ENCODE measurements at regions not wholly inside any gene's neighbourhood (a gene's known extent, or its start where the extent isn't known, plus 50 kb on each side); places are given as distances from the start of the nearest gene placed in this dataset.

DNA sequence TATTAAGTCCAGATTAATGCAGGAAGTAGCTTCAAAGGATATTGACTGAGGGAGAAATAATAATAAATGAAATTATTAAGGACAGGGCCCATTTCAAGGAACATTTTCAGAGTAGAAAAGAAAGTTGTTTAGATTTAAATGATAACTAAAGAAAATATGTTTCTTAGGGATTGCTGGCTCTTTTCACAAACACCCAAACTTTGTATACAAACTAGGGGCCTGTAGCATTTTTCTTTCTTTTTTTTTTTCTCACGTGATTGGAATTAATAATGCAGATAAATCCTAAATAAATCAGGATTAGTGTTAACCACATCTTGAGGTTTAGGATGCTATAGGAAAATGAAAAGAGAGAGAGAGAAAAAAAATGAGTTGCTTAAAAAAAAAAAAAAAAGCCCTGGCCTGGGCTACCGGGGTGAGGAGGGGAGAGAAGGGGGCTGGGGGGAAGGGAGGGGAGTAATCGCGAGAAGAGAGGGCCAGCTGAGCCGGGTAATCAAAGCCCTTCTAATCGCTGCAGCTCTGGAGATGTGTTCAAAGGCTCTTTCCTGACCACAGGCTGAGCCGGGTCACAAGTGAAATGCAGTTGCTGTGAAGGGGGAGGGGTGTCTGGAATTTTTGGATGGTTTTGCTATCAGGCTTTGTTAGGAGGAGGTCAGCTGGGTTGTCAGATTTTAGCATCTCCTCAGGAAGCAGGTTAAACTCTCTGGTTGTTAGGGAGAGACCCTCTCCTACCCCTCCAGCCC lies 104.6 kb upstream of the ZFHX3 start:
- FAIRE-seq: no peak
- no peak for DNase-seq (ENCODE audit: insufficient read length, low spot score)

DNA sequence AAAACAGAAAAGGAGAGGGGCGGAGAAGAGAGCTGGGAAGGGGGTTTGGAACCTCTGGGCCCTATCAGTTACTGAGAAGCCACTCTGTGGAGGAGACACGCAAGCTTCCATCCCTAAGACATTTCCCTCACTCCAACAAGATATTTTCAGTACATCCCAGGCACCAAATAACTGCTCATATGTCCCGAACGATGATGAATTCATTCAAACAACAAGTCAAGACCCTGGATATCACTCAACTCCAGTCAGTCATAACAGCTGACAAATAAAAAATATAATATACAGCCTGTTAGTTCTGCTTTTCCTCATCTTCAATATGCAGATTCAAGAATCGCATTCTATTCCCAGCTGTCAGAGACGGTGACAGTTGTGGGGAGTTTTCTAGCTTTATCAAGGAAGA lies 104.0 kb upstream of the ZFHX3 start:
- DNase-seq (ENCODE audit: insufficient read length, low spot score) (no peak), FAIRE-seq (no peak)

DNA sequence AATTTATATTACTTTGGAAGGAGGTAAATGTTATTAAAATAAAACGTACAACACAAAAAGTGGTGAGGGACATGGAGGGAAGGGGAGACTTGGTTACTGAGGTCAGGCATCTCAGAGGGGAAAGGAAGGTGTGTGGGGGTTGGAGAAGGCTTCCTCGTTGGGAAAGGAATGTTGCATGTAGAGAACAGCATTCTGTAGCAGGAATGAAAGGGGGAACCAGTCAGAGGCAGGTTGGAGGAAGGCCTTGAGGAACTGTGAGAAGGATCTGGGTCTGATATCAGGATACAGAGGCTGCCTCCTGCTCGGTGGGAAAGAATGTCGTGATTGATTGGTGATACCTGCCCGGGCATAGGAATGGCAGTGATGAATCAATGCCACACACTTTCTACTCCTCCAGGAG lies 103.3 kb upstream of the ZFHX3 start:
- DNase-seq (ENCODE audit: insufficient read length, low spot score): no peak
- no peak for FAIRE-seq

DNA sequence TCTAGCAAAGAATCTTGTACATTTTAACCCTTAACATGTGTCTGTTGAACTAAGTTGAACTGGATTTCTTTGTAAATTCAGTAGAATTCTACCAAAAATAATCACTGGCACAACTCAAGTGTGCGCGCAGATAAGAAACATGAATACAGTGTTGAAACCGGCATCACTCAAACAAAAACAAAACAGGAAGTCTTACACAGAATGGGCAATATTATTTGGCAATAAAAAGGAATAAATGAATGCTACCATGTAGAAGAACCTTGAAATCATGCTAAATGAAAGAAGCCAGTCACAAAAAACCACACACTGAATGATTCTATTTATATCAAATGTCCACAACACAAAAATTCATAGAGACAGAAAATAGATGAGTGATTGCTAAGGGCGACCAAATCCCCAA lies 102.9 kb upstream of the ZFHX3 start:
- no peak for FAIRE-seq
- DNase-seq (ENCODE audit: insufficient read length, low spot score): no peak

DNA sequence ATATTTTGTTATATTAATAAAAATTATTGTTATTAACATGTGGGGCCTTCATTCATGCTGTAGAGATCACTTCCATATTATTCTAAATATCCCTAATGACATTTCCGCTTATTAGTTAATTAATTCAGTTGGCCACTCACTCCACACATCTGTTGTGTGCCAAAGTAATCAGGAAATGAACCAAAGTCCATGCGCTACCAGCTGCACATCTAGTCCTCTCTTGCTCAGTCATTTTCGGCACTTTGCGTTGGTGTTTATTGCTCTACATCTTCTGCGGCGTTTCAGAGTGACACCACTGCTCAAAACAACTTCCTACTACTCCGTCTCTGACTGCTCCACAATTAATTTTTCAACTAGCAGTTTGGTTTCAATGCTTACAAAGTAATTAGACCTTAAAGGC lies 101.4 kb upstream of the ZFHX3 start:
- no peak for DNase-seq (ENCODE audit: insufficient read length, low spot score)
- no peak for FAIRE-seq

DNA sequence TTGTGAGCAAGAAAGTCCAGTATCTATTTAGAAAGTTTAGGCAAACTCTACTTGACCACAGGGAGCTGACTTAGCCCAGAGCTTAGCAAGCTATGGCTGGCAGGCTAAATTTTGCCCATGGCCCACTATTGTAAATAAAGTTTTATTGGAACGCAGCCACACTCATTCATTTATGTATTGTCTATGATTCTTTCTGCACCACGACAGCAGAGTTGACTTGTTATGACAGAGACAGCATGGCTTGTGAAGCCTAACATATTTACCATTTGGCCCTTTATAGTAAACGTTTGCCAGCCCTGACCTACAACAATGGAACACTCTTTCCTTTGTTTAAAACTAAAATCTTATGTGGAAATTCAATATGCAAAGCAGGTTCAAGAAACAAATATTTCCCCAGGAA lies 100.0 kb upstream of the ZFHX3 start:
- DNase-seq (ENCODE audit: insufficient read length, low spot score) (no peak), FAIRE-seq (no peak)

DNA sequence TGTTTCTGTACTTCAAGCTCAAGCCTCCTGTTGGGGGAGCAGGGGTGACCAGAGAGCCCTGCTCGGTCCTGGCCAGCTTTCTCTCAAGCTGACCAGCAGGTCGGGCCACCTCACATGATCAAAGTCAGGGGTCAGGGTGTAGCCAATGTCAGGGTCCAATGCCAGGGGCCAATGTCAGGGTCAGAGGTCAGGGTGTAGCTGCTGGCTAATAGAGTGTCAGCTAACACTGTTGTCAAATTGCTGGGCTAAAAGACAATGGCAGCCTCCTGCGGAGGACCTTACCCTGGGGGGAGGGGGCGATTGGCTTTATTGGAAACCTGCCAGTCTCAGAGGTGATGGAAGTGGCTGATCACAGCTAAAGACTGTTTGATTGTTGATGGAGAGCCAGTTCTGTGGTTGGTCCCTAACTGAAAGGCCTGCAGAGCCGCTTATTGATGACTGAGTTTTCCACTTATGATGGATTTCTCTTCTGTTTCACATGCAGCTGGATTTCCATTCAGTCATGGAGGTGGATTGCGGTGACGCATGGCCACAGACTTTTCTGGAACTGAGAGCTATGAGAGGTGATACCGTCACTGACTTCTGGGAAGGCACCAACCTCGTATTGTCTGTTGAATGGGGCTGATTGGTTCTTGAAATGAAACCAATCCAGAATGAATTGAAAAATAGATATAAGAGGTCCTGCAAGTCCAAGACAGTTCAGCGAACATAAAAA lies 97.4 kb upstream of the ZFHX3 start:
- FAIRE-seq (no peak), DNase-seq (ENCODE audit: insufficient read length, low spot score) (no peak)

DNA sequence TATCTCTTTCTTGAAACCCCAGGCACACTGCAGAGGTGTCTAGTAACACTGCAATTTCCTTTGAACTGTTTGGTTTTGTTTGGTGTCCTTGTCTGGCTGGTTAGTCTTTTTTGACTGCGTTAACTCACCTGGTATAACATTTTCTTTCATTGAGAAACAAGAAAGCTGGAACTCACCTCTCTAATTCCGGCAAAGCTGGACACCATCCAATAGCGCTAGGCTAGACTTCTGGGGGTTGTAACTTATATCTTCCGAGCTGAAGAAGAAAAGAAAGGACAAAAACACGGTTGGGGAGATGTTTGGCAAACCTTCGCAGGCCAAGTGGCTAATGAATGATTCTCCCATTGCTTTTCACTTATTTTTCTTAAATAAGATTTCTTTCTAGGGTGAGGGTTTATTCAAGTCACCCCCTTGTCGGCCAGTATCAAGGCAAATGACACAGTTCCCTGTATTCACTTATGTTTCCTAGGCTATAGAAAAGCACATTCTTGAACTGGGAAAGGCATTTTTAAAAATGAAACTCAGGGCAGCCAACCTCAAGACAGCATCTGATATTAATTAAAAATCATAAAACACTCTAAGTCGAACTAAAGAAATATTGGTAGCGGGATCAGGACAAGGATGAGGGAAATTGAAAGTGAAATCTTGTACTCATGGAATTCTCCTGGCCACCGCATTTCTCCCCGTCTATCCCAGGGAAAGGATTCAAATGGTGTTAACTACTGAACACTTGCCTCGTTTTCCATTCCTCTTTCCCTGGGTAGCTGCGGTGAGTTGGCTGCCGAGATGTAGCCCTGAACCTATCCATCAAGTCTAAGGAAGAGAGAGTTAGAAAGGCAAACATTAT lies 95.9 kb upstream of the ZFHX3 start:
- no peak for FAIRE-seq
- DNase-seq (ENCODE audit: insufficient read length, low spot score): no peak

DNA sequence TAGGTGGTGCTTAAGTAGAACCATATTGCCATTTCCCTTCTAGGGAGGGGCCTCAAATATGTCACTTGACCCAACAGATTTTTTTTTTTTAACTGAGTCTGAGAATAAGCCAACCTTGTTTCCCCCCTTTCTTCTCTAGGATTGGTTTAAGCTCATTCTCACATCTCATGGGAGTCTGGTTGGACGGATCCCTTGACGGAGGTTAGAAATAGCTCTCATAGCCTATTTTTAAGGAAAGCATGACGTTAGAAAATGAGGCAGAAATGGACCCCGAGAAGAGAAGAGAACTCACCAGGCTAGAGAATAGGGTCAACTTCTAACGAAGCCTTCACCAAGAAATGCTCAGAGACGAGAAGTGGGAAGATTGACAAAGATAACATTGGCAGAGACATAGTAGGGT lies 95.1 kb upstream of the ZFHX3 start:
- FAIRE-seq (no peak), DNase-seq (ENCODE audit: insufficient read length, low spot score) (no peak)

DNA sequence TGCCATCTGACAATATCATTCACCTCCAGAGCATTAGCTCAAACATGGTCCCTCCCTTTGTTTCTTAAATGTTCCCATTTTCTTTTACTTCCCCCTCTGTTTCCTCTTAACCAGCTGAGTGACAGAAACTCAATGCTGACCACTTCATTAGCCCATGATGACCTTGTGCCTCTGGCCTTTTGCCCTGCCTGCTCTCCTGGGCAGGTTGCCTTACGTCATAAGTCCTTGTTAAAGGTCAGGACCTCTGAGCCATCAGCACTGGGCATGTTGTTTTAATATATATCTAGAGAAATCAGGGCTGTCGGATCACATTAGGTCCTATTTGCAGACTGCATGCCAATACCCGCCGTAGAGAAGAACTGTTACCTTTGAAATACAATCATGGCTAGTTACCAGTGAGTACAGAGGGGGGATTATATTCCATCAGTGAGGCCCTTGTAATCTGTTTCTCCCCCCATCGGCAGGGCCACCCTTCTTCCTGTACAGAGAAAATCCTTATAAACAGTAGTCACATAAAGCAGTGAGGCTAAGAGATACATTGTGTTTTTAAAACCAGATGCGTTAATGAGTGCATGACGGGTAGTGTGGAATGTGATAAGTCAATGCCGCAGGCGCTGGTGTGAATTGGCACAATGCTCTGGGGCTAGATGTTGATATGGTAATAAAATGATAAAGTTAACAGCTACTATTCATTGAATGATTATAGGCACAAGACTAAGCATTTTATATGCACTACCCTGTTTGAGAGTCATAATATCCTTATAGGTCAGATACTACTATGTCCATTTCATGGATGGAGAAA lies 94.3 kb upstream of the ZFHX3 start:
- no peak for DNase-seq (ENCODE audit: insufficient read length, low spot score)
- no peak for FAIRE-seq

DNA sequence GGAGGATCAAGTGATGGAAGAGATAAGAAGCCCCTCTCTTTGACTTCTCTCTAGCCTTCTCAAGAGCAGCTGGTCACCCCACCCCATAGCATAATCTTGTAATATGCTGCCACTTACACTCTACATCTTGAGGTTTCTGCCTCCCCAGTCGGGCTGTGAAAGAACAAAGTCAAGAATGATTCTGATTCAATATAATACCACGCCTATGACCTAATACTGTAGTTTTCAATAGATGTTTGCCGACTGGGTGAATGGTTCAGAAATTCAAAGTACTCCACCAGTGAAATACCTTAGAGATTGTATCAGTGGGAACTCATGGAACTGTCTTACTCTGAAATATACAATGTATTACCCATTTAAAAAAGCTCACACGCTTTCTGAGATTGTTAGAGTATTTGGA lies 93.0 kb upstream of the ZFHX3 start:
- DNase-seq (ENCODE audit: insufficient read length, low spot score) (no peak), FAIRE-seq (no peak)

DNA sequence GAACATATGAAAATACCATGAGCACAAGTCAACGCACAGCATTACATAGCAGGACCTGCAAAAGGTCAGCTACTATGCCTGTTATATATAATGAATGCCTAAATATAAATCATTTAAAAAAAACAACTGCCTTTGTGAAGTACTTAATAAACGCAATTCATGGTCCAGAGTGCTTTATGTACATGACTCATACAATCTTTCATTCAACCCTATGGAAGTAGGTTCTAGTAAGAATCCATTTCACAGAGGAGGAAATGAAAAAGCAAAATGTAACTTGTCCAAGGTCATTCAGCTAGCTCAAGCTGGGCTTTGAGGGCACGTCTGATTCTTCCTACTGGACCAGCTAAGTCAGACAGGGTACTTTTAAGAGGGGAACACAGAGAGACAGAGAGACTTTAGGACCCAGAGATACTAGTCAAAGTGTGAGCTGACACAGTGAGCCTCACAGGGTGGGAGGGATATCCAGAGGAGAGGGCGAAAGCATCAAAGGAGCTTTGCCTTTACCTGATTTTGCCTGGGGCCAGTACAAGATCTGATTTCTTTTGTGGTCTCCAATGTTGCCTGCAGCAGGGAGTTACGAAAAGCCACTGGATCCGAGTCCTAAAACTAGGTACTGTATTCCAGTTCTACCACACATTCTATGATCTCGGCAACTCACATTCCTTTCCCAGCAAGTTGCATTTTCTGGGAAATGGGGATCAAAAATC lies 83.4 kb upstream of the ZFHX3 start:
- no peak for DNase-seq (ENCODE audit: insufficient read length, low spot score)
- no peak for FAIRE-seq

DNA sequence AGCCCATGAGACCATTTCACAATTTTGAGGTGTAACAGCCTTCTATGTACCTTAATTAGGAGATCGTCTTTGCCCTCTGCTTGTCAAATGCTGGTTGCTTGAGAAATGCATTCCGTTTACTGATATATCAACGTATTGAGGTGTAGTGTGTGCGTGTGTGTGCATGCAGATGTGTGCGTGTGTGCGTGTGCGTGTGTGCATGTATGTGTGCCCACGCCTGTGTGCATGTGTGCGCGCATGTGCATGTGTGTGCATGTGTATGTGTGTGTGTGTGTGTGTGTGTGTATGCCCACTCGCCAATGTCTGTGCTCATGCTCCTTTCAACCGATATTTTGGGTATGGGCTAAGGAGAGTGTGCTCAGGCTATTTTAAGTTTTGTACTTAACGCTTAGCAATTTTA lies 81.5 kb upstream of the ZFHX3 start:
- no peak for FAIRE-seq
- DNase-seq (ENCODE audit: insufficient read length, low spot score): no peak

DNA sequence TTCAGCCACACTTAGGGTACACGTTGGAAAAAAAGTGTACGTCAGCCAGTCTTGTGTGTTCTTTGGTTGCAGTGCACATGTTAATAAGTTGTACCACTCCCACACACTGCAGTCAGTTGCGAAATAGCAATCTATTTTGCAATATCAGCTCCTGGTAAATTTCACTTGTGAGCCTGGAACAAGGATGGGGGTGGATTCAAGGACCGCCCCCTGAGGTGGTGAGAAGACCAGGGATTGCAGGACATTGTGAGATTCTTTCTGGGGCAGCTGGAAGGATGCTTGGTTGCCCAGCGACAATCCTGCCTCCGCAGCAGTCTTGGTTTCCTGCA lies 78.6 kb upstream of the ZFHX3 start:
- no peak for DNase-seq (ENCODE audit: insufficient read length, low spot score)
- no peak for FAIRE-seq

DNA sequence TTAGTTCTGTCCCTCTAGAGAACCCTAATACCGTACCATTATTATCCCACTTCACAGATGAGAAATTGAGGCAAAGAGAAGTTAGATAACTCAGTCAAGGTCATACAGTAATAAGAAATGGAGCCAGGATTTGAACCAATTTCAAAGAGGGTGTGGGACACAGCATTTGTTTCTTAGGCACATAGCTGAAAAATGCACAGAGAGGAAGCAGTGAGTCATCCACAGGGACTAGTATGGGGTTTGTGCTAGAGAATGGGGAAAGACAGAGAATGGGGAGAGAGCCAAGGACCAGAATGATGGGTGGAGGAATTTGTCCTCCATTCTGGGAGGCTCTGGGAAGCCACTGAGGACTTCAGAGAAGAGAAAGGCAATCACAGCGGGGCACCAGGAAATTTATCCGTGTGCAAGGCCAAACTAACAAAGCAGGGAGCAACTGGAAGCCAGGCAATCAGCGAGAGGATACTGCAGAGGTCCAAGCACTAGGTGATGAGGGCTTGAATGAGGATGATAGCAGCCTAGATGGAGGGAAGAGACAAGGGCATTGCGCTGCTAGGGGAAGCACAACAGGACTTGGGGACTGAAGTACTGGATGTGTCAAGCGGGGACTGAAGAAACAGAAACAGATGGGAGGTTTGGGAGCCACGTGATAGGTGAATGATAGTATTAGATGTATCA lies 78.1 kb upstream of the ZFHX3 start:
- DNase-seq (ENCODE audit: insufficient read length, low spot score) (no peak), FAIRE-seq (no peak)

DNA sequence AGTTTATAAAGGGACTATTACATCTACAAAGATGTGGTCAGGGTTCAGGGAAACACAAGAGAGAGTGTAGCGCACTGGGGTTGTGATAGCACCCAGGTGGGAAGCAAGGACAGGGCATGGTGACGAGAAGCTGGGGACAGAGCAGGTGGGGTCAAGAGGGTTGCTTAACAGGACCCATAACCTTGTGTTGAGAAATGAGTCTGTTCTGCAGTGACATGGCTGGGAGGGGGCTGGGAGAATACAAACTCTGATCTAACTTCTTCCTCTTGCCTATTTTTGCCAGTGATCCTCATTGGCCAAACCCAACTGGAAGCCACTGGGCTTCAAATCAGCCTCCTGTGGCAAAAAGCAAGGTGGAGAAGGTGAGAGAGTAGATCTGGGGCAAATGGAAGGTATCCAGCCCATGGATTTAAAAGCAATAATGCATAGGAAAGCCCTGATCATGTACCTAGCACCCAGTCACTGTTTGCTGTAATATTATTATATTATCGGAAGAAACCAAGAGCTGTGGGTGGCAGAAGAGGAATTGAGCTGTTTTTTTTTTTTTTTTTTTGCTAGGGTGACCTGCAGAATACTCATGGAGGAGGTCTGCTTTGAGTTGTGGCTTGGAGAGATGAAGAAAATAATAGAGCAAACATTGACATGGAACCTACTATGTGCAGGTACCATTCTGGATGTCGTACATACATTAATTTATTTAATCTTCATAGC lies 76.9 kb upstream of the ZFHX3 start:
- FAIRE-seq (no peak), DNase-seq (ENCODE audit: insufficient read length, low spot score) (no peak)

DNA sequence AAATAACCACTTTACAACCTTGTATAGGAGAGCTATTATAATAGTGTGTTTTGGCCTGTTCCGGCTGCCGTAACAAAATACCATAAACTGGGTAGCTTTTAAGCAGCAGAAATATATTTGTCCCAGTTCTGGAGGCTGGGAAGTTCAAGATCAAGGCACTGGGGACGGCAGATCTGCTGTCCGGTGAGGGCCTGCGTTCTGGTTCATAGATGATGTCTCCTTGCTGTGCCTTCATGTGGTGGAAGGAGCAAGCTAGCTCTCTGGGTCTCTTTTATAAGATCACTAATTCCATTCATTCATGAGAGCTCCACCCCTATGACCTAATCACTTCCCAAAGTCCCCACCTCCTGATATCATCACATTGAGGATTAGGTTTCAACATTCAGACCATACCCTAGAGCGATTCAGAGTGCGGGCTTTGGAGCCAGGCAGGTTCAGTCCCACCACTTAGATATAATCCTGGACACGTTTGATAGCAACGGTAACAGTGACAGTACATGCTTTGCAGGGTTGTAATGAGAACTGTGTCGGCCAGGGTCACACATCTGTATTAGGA lies 76.2 kb upstream of the ZFHX3 start:
- DNase-seq (ENCODE audit: insufficient read length, low spot score) (no peak), FAIRE-seq (no peak)

DNA sequence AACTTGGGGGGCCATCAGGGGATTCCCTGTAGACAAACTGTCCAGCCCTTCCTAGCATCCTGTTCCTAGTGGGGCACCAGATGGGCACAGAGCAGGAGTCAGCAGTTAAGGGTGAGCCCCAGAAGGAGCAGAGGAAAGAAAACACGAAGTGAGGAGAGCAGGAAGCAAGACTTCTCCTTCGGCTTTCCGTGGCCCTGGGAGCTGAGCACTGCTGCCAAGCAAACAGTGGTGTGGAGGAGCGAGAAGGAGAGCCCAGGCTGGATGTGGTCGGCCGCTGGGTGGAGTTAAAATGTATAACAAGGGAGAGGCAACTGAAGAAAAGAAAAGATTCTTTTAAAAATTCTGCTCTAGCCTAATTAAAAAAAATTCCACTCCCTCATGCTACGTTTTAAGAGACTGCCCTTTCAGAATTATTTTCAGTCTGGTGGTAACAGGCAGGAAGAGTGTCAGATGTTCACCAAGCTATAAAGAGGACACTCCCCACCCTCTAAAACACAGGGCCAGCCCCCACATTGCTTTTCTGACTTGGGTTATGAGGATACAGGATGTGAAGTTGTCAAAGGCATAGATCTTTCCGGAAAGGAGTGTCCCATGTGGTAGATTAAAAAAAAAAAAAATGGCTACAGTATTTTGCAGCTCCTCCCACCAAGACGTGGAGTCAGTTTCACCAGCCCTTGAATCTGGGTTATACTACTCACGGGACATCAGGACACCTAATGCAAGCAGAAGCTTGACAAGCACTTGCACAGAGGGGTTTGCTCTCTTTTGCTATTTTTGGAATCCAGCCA lies 74.9 kb upstream of the ZFHX3 start:
- DNase-seq (ENCODE audit: insufficient read length, low spot score): no peak

More for the DNA sequence above, 74.9 kb upstream of the ZFHX3 start:
- no peak for FAIRE-seq
